GM23248 (cell line): ENCODE measurements at regions not wholly inside any gene's neighbourhood (a gene's known extent, or its start where the extent isn't known, plus 50 kb on each side); places are given as distances from the start of the nearest gene placed in this dataset.

Source experiments
- EZH2 ChIP-seq: fragments of 200-600 bp; sonication (generic); IDR thresholded peaks from 2 replicates; pipeline ENCODE4 v1.6.1; 2018; ENCODE audit warnings: antibody characterized with exemption, mild to moderate bottlenecking; ENCODE audit not compliant: insufficient read depth, poor library complexity, severe bottlenecking
- EZH2phosphoT487 ChIP-seq: fragments of 200-600 bp; sonication (generic); IDR thresholded peaks from 2 replicates; pipeline ENCODE4 v1.6.1; 2018; ENCODE audit warnings: antibody characterized with exemption, moderate library complexity, mild to moderate bottlenecking, low read depth; ENCODE audit not compliant: insufficient read depth

DNA sequence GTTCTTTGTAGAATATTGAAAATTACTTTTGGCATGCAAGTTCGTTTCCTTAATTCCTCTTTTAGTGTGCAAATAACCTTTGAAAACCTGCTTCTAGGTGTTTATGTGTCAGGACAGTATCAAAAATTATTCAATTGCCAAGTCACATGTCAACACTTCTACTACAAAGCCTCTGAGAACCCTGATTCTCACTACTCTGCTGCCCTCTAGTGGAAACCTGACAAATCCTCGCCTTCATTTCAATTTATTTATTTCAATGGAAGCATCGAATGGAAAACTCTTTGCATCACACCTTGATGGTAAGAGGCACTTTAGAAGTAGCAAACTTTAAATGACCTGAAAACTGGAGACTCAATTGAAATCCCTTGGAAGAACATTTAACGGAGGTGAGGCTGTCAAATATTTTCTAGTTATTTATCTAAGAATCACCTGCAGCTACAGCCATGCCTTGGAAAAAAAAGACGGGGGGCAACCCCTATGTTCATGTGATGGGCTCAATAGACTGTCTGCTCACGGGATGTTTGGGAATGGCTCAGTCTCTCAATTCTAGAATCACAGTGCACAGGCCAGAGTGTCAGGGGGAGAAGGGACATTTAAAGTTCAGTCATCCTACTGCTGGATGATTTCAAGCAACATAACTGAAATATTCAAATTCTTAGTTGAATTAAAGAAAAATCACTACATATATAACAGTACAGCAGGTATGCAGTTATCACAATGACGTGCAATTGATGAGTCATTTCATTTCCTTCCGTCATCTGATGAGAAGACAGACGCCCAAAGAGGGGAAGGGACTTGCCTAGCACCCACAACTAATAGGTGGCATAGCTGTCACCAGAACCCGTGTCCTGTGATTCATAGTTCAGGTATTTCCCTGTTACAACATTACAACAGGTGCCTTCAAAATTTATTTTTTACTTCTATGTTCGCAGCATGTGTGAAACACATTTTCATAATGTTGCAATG is 563.9 kb downstream of the TOX3 start:
- TF ChIP-seq EZH2phosphoT487 (no peak), EZH2 (no peak)
